Smooth muscle cell (in vitro differentiated cells): ENCODE measurements at regions not wholly inside any gene's neighbourhood (a gene's known extent, or its start where the extent isn't known, plus 50 kb on each side); places are given as distances from the start of the nearest gene placed in this dataset.

Source experiments
- DNase-seq: peaks from one replicate; lab custom pipeline; 2025; ENCODE audit not compliant: unreplicated experiment; lab: John Stamatoyannopoulos, UW
- H2AFZ ChIP-seq: fragments of 200-600 bp; sonication (generic); 2 replicates; pipeline ENCODE4 v1.6.0; 2016; ENCODE audit warnings: antibody characterized with exemption, low read depth, mild to moderate bottlenecking
- H3F3A ChIP-seq: fragments of 200-600 bp; sonication (generic); 2 replicates; pipeline ENCODE4 v1.6.0; 2017; ENCODE audit warnings: antibody characterized with exemption, low read depth
- H3K27ac ChIP-seq: fragments of 200-600 bp; sonication (generic); 2 replicates; pipeline ENCODE4 v1.5.1; 2016; ENCODE audit warnings: low read depth, mild to moderate bottlenecking
- H3K27me3 ChIP-seq: fragments of 200-600 bp; sonication (generic); 2 replicates; pipeline ENCODE4 v1.6.1; 2016; ENCODE audit warnings: low read depth, mild to moderate bottlenecking
- H3K36me3 ChIP-seq: fragments of 200-600 bp; sonication (generic); 2 replicates; pipeline ENCODE4 v1.5.1; 2016; ENCODE audit warnings: low read depth
- H3K4me1 ChIP-seq: fragments of 200-600 bp; sonication (generic); 2 replicates; pipeline ENCODE4 v1.5.1; 2016; ENCODE audit warnings: low read depth
- H3K4me2 ChIP-seq: fragments of 200-600 bp; sonication (generic); 2 replicates; pipeline ENCODE4 v1.6.0; 2016; ENCODE audit warnings: mild to moderate bottlenecking
- H3K4me3 ChIP-seq: fragments of 200-600 bp; sonication (generic); 2 replicates; pipeline ENCODE4 v1.5.1; 2016; ENCODE audit warnings: mild to moderate bottlenecking
- H3K79me2 ChIP-seq: fragments of 200-600 bp; sonication (generic); 2 replicates; pipeline ENCODE4 v1.6.0; 2016; ENCODE audit warnings: low read depth, mild to moderate bottlenecking
- H3K9ac ChIP-seq: fragments of 200-600 bp; sonication (generic); 2 replicates; pipeline ENCODE4 v1.6.0; 2016; ENCODE audit warnings: low read depth
- H3K9me3 ChIP-seq: fragments of 200-600 bp; sonication (generic); replicated peaks from 2 replicates; pipeline ENCODE4 v1.5.1; 2016; ENCODE audit warnings: low read depth
- H4K20me1 ChIP-seq: fragments of 200-600 bp; sonication (generic); 2 replicates; pipeline ENCODE4 v1.6.0; 2016; ENCODE audit warnings: low read depth
- WGBS: methylation state at CpG from one replicate; pipeline ENCODE4 v1.1.7; 2016; ENCODE audit warnings: low lambda C conversion rate; 5-methylcytosine and 5-hydroxymethylcytosine counted together
- TF ChIP-seq, protein P1 (sequence below): fragments of 200-600 bp; sonication (generic); IDR thresholded peaks from 2 replicates; pipeline ENCODE4 v1.5.1; 2017; ENCODE audit warnings: borderline replicate concordance, mild to moderate bottlenecking, antibody characterized with exemption; ENCODE audit not compliant: insufficient read depth, poor library complexity, severe bottlenecking

DNA sequence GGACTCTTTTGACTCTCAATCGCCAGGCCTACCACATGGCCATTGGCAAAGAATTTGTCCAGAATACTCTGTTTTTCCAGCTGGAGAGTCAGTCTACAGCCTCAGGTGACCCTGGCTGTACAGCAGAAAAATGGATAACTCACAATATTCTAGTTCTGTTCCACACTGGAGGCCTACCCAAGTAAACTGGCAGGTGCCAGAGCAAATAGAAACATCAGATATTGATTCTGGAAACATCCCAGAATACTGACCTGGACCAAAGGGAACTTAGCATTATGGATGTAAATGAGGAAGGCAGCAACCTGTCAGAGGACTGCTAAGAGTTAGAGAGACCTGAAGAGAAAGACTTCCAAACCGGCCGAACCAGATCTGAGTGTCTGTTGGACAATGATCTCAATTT, 147.9 kb upstream of the SMAD1 start:
- H3K9ac ChIP-seq, result no peak overlapping the region
- H3K36me3 ChIP-seq, result no peaks in the 10 kb centered on the region
- no peak for DNase-seq
- WGBS, result 87% methylated on average over 3 of the region's 3 CpGs
- H3F3A ChIP-seq, result no peaks in the 10 kb centered on the region
- H4K20me1 ChIP-seq, result no peaks in the 10 kb centered on the region
- H3K4me2 ChIP-seq, result no peak overlapping the region
- TF ChIP-seq, protein P1, sequence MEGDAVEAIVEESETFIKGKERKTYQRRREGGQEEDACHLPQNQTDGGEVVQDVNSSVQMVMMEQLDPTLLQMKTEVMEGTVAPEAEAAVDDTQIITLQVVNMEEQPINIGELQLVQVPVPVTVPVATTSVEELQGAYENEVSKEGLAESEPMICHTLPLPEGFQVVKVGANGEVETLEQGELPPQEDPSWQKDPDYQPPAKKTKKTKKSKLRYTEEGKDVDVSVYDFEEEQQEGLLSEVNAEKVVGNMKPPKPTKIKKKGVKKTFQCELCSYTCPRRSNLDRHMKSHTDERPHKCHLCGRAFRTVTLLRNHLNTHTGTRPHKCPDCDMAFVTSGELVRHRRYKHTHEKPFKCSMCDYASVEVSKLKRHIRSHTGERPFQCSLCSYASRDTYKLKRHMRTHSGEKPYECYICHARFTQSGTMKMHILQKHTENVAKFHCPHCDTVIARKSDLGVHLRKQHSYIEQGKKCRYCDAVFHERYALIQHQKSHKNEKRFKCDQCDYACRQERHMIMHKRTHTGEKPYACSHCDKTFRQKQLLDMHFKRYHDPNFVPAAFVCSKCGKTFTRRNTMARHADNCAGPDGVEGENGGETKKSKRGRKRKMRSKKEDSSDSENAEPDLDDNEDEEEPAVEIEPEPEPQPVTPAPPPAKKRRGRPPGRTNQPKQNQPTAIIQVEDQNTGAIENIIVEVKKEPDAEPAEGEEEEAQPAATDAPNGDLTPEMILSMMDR, result no peak
- H2AFZ ChIP-seq, result no peak overlapping the region
- no peaks in the 10 kb centered on the region for H3K9me3 ChIP-seq
- H3K79me2 ChIP-seq, result no peaks in the 10 kb centered on the region
- H3K4me3 ChIP-seq, result no peak overlapping the region
- no peak overlapping the region for H3K27ac ChIP-seq
- no peaks in the 10 kb centered on the region for H3K27me3 ChIP-seq
- no peaks in the 10 kb centered on the region for H3K4me1 ChIP-seq

DNA sequence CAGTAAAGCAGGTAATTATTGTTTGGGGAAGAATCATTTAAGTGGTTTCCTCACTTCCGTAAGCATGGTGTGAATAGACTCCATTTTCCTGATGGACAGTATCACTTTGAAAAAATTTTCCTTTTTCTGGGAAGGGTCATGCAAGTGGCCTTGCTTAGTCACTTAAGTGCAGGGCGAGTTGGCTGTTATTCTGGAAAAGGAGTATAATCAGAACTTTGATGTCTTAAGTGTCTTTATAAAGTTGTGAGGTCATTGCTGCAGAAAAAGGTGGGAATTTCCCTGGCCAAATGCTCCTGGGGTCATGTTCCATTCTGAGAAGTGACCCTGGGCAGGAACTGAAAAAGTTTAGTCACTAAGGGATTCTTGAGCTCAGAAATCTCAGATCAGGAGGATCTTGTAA, 146.1 kb upstream of the OTUD4 start:
- no peak for DNase-seq
- H4K20me1 ChIP-seq, result no peaks in the 10 kb centered on the region
- no peak overlapping the region for H2AFZ ChIP-seq
- no peak overlapping the region for H3K4me2 ChIP-seq
- TF ChIP-seq, protein P1, result no peak
- H3K79me2 ChIP-seq, result no peaks in the 10 kb centered on the region
- H3K9ac ChIP-seq, result no peak overlapping the region
- H3K36me3 ChIP-seq, result no peaks in the 10 kb centered on the region
- H3F3A ChIP-seq, result no peaks in the 10 kb centered on the region
- no peaks in the 10 kb centered on the region for H3K27me3 ChIP-seq
- H3K27ac ChIP-seq, result no peak overlapping the region
- H3K4me3 ChIP-seq, result no peak overlapping the region
- WGBS, result 91% methylated on average over 2 of the region's 2 CpGs
- H3K4me1 ChIP-seq, result no peaks in the 10 kb centered on the region
- H3K9me3 ChIP-seq, result no peaks in the 10 kb centered on the region

DNA sequence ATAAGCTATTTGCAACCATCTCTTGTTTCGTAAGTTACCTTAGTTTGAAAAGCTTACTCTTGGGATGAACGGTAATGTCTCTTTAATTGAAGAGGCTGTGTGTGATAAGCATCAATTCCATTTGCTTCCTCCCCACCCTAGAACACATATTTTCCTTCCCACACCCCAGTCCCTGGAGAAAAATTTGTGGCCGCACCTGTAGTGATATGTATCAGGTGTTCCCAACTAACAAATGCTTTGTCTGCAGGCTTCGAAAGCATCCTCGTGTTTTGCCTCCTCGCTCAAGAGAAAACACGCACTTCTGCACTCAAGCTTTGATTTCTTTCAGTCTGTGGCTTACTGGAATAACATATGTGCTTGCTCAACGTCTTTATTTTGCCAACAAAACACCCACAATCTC, 143.8 kb upstream of the OTUD4 start:
- H4K20me1 ChIP-seq, result no peaks in the 10 kb centered on the region
- H3K9ac ChIP-seq, result no peak overlapping the region
- no peaks in the 10 kb centered on the region for H3K36me3 ChIP-seq
- no peaks in the 10 kb centered on the region for H3K27me3 ChIP-seq
- H3K9me3 ChIP-seq, result no peaks in the 10 kb centered on the region
- no peaks in the 10 kb centered on the region for H3K79me2 ChIP-seq
- no peak overlapping the region for H2AFZ ChIP-seq
- H3F3A ChIP-seq, result no peaks in the 10 kb centered on the region
- 77% methylated on average over 8 of the region's 8 CpGs for WGBS
- H3K4me1 ChIP-seq, result no peaks in the 10 kb centered on the region
- H3K27ac ChIP-seq, result no peak overlapping the region
- H3K4me3 ChIP-seq, result no peak overlapping the region
- TF ChIP-seq, protein P1, result no peak
- no peak overlapping the region for H3K4me2 ChIP-seq
- DNase-seq, result no peak

DNA sequence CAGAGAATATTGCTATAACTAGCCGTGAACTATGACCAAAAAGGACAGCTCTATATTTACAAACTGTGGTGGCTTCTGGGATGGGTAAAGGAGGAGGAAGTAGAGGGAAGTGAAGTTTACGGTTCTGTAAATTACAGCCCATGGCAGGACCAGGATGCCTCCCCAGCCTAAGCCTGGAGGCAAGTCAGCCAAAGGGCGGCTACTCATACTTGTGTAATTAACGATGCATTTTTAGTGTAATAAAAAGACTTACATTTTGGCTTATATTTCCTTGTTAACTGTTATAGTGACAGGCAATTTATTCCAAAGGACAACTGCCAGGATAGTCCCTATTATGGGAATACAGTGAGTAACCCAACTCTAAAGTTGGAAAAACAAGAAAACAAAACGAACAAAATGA, 139.9 kb upstream of the OTUD4 start:
- no peaks in the 10 kb centered on the region for H3K27me3 ChIP-seq
- TF ChIP-seq, protein P1, result no peak
- H3K4me1 ChIP-seq, result no peaks in the 10 kb centered on the region
- H3K27ac ChIP-seq, result no peak overlapping the region
- H3F3A ChIP-seq, result no peaks in the 10 kb centered on the region
- no peaks in the 10 kb centered on the region for H3K79me2 ChIP-seq
- H4K20me1 ChIP-seq, result no peaks in the 10 kb centered on the region
- H3K9me3 ChIP-seq, result no peaks in the 10 kb centered on the region
- 83% methylated on average over 5 of the region's 5 CpGs for WGBS
- H2AFZ ChIP-seq, result no peak overlapping the region
- H3K9ac ChIP-seq, result no peak overlapping the region
- no peak overlapping the region for H3K4me2 ChIP-seq
- H3K36me3 ChIP-seq, result no peaks in the 10 kb centered on the region
- no peak for DNase-seq
- no peak overlapping the region for H3K4me3 ChIP-seq
